Peyer's patch (tissue), 4 donors: ENCODE measurements at regions not wholly inside any gene's neighbourhood (a gene's known extent, or its start where the extent isn't known, plus 50 kb on each side); places are given as distances from the start of the nearest gene placed in this dataset.

Experiments
- POLR2A ChIP-seq, 2 donors: fragments of 450-650 bp; IDR thresholded peaks; one replicate each; pipeline ENCODE4 v1.5.1; 2017; ENCODE audit warnings: antibody characterized with exemption in 2 of 2, mild to moderate bottlenecking in 2 of 2, moderate library complexity in 2 of 2
- TF ChIP-seq, protein P1 (sequence below), 6 experiments: fragments of 450-650 bp in 4 of 6; fragments of 200-600 bp in 2 of 6; sonication (generic) in 1 of 6; IDR thresholded peaks; one replicate each; pipeline ENCODE4 v1.5.1; 2017 to 2019; ENCODE audit warnings: antibody characterized with exemption in 6 of 6, mild to moderate bottlenecking in 3 of 6, moderate library complexity in 1 of 6

DNA sequence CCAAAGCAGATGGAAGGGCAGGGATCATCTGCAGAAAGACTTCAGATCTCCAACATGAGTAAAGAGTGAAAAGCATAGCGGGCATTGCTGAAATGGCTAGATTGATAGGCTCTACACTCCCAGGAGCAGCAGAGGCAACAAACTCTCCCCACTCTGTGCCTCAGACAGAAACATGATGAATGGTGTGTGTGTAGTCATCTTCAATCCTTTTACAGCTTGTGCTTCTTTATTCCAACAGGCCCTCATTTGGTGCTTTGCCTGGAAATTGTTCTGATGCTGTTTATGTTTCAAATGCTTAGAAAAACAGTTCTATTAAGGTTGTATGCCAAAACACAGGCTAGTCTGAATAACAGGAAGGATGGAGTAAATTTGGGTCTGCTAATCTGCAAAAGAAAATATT lies 176.2 kb downstream of the DMRTA1 start:
- TF ChIP-seq, protein P1, sequence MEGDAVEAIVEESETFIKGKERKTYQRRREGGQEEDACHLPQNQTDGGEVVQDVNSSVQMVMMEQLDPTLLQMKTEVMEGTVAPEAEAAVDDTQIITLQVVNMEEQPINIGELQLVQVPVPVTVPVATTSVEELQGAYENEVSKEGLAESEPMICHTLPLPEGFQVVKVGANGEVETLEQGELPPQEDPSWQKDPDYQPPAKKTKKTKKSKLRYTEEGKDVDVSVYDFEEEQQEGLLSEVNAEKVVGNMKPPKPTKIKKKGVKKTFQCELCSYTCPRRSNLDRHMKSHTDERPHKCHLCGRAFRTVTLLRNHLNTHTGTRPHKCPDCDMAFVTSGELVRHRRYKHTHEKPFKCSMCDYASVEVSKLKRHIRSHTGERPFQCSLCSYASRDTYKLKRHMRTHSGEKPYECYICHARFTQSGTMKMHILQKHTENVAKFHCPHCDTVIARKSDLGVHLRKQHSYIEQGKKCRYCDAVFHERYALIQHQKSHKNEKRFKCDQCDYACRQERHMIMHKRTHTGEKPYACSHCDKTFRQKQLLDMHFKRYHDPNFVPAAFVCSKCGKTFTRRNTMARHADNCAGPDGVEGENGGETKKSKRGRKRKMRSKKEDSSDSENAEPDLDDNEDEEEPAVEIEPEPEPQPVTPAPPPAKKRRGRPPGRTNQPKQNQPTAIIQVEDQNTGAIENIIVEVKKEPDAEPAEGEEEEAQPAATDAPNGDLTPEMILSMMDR (IDR thresholded peaks at IDR 0.05): no peak
- TF ChIP-seq POLR2A (IDR thresholded peaks at IDR 0.05): no peak
